Uterus (tissue), 2 donors: ENCODE measurements at regions not wholly inside any gene's neighbourhood (a gene's known extent, or its start where the extent isn't known, plus 50 kb on each side); places are given as distances from the start of the nearest gene placed in this dataset.

Experiments
- CTCF ChIP-seq, 4 experiments: fragments of 200-600 bp in 2 of 4; fragments of 450-650 bp in 2 of 4; sonication (generic) in 2 of 4; IDR thresholded peaks; one replicate each; pipeline ENCODE4 v1.5.1; 2016 to 2019; ENCODE audit warnings: antibody characterized with exemption in 4 of 4, mild to moderate bottlenecking in 2 of 4, moderate library complexity in 1 of 4
- POLR2A ChIP-seq, 2 donors: fragments of 450-650 bp; IDR thresholded peaks; one replicate each; pipeline ENCODE4 v1.6.1; 2016; ENCODE audit warnings: antibody characterized with exemption in 2 of 2, mild to moderate bottlenecking in 1 of 2, moderate library complexity in 1 of 2

DNA sequence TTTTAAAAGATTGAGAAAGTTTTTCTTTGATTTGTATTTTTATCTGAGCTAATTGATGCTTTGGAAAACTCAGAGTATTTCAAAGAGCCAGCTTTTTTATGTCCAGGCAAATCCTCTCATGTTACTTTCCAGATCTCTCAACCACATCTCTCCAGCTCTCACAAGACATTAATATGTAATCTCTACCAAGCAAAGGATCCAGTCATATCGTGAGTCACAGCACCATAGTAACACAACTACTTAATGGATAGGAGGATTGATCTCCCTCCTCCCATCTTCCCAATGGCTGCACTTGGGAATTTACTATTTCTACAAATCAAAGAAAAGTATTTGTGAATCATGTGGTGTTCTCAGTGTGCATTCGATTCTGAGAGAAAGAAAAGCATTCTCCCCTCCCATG, 63.3 kb downstream of the POU4F1 start:
- TF ChIP-seq CTCF (IDR thresholded peaks at IDR 0.05) (no peak), POLR2A (IDR thresholded peaks at IDR 0.05) (no peak)
